ENCODE measurements at regions not wholly inside any gene's neighbourhood (a gene's known extent, or its start where the extent isn't known, plus 50 kb on each side); places are given as distances from the start of the nearest gene placed in this dataset.

- TF ChIP-seq CTCF (IDR thresholded peaks at IDR 0.05; ENCODE audit: low read length) (no peak), EZH2phosphoT487 (IDR thresholded peaks at IDR 0.05; ENCODE audit: low read length) (no peak), EZH2 (optimal IDR thresholded peaks at IDR 0.05; ENCODE audit: low read depth, low read length) (no peak)
Measured at GRCh38 chr12:19752712-19753111, 313.4 kb downstream of the AEBP2 start.
